ENCODE measurements at regions not wholly inside any gene's neighbourhood (a gene's known extent, or its start where the extent isn't known, plus 50 kb on each side); places are given as distances from the start of the nearest gene placed in this dataset.

- 86% methylated on average over 4 of the region's 4 CpGs for WGBS (ENCODE audit: insufficient coverage, insufficient replicate concordance, low lambda C conversion rate, missing lambda C conversion rate)
- FAIRE-seq (no peak), DNase-seq (ENCODE audit: low read depth, low spot score) (no peak), ATAC-seq (no peak)
- Histone ChIP-seq H3K4me1 (ENCODE audit: control insufficient read depth, insufficient read depth, low read length) (no peaks in the 10 kb centered on the region; the same call in 1 of the 2 replicates), H4K20me1 (ENCODE audit: control insufficient read depth, insufficient read depth) (no peaks in the 10 kb centered on the region), H3K9ac (ENCODE audit: control insufficient read depth, insufficient read depth, low read length) (no peak overlapping the region), H3K27me3 (replicated peaks in 1 of 2; ENCODE audit: control insufficient read depth in 2 of 2, insufficient read depth in 2 of 2, low read length in 1 of 2) (peaks cover 0 to 5% of the 10 kb centered on the region in 2 experiments; a peak in 1 of 4 replicates), H3K9me3 (replicated peaks; ENCODE audit: control insufficient read depth, insufficient read depth, low read length) (no peaks in the 10 kb centered on the region; the same call in 2 of the 3 replicates), H3K4me3 (no peak overlapping the region), H3K27ac (ENCODE audit: control insufficient read depth, insufficient read depth) (no peak overlapping the region), H2AFZ (ENCODE audit: control insufficient read depth, low read depth, low read length) (no peak overlapping the region), H3K79me2 (ENCODE audit: control insufficient read depth, insufficient read depth, low read length) (no peaks in the 10 kb centered on the region), H3K36me3 (ENCODE audit: control insufficient read depth in 2 of 2, insufficient read depth in 2 of 2, low read length in 1 of 2) (no peaks in the 10 kb centered on the region), H3K4me2 (ENCODE audit: control insufficient read depth, insufficient read depth) (no peak overlapping the region)
- intact Hi-C loops (cut with micrococcal nuclease; ENCODE audit: unreplicated experiment) (no loop called here), in situ Hi-C loops (cut with MboI) (no loop called here)
- ChIA-PET SMC1A (ENCODE audit: uncharacterized antibody, unreplicated experiment) (interaction anchor here (0.6 to 4.2 kb wide), 6 partner anchors 12 to 60 kb away, joined by 3 to 20 read pairs (median 4); no protein-coding TSS in a partner anchor), POLR2A (interaction anchor here (1.0 kb wide), 1 partner anchor 22 kb away, joined by 3 read pairs; no protein-coding TSS in a partner anchor), RAD21 (ENCODE audit: unreplicated experiment) (interaction anchor here (1.1 to 2.2 kb wide), 4 partner anchors 11 to 60 kb away, joined by 3 to 8 read pairs (median 4); no protein-coding TSS in a partner anchor), CTCF (interaction anchor here (0.6 to 3.5 kb wide), 6 partner anchors 12 to 55 kb away, joined by 3 to 21 read pairs (median 4); no protein-coding TSS in a partner anchor)
- TF ChIP-seq NFXL1 (IDR thresholded peaks at IDR 0.05; ENCODE audit: borderline replicate concordance) (no peak), ZSCAN29 (IDR thresholded peaks at IDR 0.05) (no peak), YY1 (IDR thresholded peaks at IDR 0.05; ENCODE audit: low read depth, low read length) (no peak), RUNX3 (IDR thresholded peaks at IDR 0.05; ENCODE audit: low read length) (no peak), ZNF592 (IDR thresholded peaks at IDR 0.05) (no peak), ZBTB33 (IDR thresholded peaks at IDR 0.05) (no peak), HDGF (IDR thresholded peaks at IDR 0.05) (no peak), RELA (IDR thresholded peaks at IDR 0.05; ENCODE audit: borderline replicate concordance, partially characterized antibody) (no peak), MTA3 (IDR thresholded peaks at IDR 0.05; ENCODE audit: borderline replicate concordance, low read length) (no peak), BMI1 (IDR thresholded peaks at IDR 0.05; ENCODE audit: borderline replicate concordance) (no peak), SMAD5 (IDR thresholded peaks at IDR 0.05; ENCODE audit: low read depth) (no peak), E2F4 (IDR thresholded peaks at IDR 0.05; ENCODE audit: low read depth, low read length) (no peak)
- BruUV-seq (replicated peaks) = no TSS peak
These were observed 56.1 kb upstream of the HAO2 start for GRCh38 chr1:119312500-119312899.

All from GM12878 (cell line).